GM21367 (cell line): ENCODE measurements at regions not wholly inside any gene's neighbourhood (a gene's known extent, or its start where the extent isn't known, plus 50 kb on each side); places are given as distances from the start of the nearest gene placed in this dataset.

Experiments used
- ATAC-seq: cut with Tn5 transposase; IDR thresholded peaks from one replicate; pipeline ENCODE4 v1.9.1; 2021; ENCODE audit not compliant: unreplicated experiment

GRCh38 chr3:182732232-182733015 lies 60.9 kb upstream of the ATP11B start:
- ATAC-seq: no peak

- no peak for ATAC-seq
Measured at GRCh38 chr3:182735672-182736071, 57.6 kb upstream of the ATP11B start.

GRCh38 chr3:182737825-182738224 lies 55.5 kb upstream of the ATP11B start:
- no peak for ATAC-seq

- ATAC-seq: no peak
Measured at GRCh38 chr3:182738583-182739411, 54.5 kb upstream of the ATP11B start.

- no peak for ATAC-seq
Measured at GRCh38 chr3:182739619-182740018, 53.7 kb upstream of the ATP11B start.

- ATAC-seq: no peak
Measured at GRCh38 chr3:182740710-182741109, 52.6 kb upstream of the ATP11B start.

- ATAC-seq: no peak
Measured at GRCh38 chr3:182741214-182741613, 52.1 kb upstream of the ATP11B start.
